GM18870 (cell line): ENCODE measurements at regions not wholly inside any gene's neighbourhood (a gene's known extent, or its start where the extent isn't known, plus 50 kb on each side); places are given as distances from the start of the nearest gene placed in this dataset.

Experiments used
- ATAC-seq: cut with Tn5 transposase; IDR thresholded peaks from one replicate; pipeline ENCODE4 v1.9.1; 2021; ENCODE audit warnings: moderate library complexity; ENCODE audit not compliant: unreplicated experiment

DNA sequence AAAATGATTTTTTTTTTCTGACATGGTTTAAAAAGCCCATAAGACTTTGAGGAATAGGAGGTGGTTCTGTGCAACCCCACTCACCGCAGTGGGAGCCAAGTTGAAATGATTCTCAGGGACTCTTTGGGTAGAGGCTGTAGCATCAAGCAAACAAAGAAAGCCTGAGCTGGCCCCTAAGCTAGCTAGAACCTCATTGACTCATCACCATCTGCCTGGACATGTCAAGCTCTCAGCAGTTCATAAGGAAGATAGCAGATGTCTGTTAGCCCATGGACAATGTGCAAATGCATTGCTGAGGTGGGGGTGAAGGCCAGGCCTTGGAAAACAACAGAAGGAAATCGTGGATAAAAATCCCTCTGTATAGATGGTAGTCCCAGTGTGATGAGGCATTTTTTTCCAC lies 234.8 kb downstream of the NR2F2 start:
- ATAC-seq = no peak

DNA sequence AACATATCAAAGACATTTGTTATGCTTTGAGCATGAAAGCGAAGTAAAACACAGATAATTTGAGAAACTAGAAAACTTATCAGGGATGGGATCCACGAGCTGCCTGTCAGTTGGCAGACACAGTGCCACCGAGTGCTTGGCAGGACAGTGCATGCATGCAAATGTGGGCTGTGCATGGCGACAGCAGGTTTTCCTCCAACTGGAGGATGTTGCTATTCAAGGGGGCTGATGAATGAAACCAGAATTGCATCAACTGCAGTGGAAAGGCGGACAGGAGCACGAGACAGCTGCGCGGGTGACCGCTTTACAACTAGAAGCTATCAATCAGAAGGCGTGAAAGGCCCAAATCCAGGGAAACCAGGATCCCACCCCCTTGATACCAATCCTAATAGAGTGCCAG lies 244.3 kb downstream of the NR2F2 start:
- no peak for ATAC-seq

DNA sequence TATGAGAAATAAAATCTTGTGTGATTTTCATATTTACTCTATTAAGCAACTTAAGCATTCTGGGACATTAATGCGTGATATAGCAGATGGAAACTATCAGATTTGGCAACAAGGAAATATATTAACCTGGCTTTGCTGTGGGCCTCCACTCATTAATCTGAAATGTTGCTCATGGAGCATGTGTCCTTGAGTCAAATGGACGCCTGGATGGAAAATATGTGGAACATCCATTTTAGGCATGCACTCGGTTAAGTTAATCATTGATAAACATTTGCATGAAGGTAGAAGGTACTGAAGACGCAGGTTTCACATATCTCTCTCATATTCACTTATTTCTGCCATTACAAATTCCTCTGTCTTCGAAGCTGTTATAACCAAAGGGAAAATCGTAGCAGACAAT lies 246.1 kb downstream of the NR2F2 start:
- ATAC-seq = no peak

DNA sequence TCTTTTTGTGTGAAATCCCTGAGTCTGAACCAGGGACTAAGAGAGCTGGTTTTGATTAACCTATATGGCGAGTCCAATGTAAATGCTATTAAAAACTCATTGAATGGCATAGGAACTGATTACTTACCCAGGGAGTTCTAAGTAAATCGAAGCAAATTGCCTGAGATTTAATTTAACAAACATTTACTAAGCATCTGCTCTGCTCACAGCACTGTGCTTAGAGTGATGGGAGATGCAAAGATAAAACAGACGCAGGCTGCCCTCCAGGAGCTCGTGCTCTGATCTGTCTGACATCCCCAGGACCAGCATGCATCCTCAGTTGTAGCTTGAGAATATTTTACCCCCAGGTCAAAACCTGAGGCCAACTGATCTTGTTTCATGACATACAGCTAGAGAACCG lies 247.9 kb downstream of the NR2F2 start:
- ATAC-seq = no peak

DNA sequence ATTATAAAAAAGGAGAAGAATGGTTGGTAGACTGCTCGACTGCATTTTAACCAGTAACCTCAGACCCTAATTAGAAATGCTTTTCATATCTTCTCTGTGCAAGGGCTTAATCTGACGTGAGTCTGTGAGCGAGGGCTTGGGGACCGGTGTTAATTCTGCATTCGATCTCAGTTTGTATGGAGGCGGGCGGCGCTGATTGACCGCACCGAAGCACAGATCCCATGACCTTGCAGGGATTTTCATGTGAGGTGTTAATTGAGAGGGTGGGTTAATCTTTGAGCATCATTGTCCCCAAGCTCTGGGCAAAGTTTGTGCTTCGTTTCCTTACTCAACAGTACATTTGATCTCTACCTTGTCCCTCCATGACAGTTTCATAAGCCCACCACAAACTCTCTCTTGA lies 250.9 kb downstream of the NR2F2 start:
- no peak for ATAC-seq

DNA sequence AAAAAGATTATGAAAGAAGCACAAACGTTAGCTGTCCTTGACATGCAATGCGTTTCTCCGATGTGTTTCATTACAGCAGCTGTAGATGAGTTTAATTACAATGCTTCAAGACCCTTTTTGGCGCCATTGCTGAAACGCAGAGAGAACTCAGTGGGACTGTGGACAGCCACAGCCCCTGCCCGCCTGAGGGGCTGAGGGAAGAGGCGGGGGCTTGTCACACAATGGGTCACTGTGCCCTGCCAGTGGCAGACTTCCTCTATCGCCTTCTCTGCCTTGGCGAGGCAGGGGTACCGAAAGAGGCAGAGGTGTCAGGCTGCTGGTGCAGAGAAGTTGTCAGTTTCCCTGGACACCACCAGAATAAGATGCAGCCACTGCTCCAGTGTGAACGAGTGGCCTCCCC lies 252.0 kb downstream of the NR2F2 start:
- ATAC-seq = no peak

DNA sequence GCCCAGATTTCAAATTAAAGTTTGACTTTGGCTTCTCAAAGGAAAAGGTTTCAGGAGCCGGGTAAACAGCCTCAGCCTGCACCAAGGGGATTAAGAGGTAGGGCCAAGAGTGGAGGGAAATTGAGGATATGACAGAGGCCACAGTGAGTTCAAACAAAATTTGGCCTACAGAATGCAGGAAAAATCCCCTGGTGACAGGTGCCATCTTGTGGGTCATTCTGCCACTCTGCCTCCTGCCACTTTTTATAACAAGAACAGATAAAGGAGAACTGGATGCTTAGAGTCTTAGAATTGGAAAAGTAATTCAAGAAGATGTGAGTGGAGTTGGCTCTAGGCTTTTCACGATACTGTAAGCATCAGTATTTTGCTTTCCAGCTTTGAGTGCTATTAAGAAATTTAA lies 253.2 kb downstream of the NR2F2 start:
- no peak for ATAC-seq

DNA sequence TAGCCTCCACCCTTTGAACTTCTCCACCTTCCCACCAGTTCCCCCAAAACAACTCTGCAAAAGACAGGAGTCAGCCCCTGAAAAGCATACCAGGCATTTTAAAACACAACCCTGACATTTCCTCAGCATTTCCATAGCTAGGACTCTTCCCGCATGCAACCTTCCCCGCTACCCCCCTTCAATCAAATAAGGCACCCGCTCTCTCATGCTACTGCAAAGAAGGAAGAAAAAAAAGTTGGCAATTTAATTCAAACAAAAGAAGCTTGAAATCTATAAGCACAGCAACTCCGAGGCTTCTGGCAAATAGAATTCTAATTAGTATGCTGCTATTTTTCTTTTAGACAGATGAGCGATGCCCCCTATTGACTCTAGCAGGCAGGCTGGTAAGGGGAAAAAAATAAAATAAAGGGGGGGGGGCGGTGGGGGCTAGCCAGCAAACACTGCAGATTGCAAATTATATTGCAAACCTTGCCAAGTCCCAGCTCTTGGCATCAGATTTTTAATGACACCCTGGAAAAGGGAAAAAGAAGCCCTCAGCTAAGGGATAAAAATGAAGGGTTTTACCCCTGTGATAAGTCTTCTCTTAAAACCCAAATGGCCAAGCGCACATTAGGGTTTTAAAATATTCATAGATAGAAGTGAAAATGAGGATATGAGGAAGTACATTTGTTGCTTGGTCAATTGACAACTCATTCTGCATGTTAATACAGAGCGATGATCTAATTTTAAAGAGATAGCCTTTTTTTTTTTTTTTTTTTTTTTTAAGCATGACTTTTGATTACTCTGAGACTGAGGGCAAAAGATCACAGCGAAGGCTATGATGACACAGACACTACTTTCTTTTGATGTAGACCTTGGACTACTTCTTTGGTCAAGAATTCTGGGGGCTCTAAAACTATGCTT lies 255.2 kb downstream of the NR2F2 start:
- no peak for ATAC-seq

DNA sequence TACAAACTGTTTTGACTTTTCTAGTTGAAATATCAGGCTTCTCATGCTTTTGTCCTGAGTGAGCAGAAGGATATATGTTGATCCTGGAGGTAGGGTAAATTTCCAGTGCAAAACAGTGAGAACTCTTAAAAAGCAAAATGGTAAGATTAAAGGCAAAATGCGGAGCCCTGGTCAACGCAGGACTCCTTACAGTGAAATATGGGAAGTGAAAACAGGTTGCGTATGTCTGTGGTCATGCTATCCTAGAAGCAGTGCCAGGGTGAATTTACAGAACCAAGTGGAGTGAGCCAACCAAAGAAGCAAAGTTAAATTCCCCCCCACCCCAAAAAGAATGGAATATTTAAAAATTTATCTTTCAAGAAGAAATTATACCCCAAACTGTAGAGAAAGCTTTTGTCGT lies 256.4 kb downstream of the NR2F2 start:
- ATAC-seq = no peak

DNA sequence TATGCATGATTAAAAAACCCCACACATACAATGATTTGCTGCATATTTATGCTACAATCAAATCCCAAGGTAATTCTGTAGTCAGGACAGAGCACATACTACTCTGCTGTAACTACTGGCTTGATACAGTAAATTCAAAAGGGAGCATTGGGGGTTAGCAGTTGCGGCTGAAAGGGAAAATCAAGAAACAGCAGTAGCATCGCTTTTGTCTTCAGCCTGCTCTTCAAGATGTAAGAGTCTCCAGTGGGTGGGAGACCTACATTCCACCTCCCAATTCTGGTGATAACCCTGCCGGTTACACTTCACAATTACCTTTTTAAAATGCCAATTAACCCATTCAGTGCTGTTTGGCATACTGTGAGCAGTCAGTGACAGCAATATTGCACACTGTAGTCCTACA lies 259.4 kb downstream of the NR2F2 start:
- no peak for ATAC-seq

DNA sequence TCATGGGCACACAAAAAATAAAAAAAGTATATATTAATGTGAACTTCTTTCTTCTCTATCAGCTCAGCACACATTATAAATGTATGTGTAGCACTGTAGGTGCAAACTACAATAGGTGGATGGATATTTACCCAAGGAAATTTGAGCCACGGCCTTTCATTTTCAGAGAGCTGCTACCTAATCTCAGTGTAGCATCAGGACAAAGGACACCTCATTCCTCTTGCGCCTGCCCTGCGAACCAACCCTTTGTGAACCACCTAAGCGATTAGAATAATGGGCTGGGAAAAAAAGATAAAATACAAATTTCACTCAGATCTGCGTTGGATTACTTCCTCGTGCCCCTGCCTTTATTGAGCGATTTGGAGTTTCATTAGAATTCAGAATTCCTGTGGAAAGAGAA lies 263.2 kb downstream of the NR2F2 start:
- ATAC-seq = no peak

DNA sequence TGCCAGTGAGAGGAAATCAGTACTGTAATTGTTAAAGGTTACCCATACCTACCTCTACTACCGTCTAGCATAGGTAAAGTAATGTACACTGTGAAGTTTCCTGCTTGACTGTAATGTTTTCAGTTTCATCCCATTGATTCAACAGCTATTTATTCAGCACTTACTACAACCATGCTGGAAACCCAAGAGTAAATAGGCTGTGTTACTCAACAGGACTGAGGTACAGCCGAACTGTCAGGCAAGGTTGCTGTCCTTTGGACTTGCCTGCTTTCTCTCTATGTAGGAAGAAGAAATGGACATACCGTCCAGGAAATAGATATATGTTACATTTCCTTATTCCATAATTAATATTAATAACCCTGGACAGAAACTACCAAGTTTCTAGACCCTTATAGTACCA lies 265.5 kb downstream of the NR2F2 start:
- no peak for ATAC-seq

DNA sequence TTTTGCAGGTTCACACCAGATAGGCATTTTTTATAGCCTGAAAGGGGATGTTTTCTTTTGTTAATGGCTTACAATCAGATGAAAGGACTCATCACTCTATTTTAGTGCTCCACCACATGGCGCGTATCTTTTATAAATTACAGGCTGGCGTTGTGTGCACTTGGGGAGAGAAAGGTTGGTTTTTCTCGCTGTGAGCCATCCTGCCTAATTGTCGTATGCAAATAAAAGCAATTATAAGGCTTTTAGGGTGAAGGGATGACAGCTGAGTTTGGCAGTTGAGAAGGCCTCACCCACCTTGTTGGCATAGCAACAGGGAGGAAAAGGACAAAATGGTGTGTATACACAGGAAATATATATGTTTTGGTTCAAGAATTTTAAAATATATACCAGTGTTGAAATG lies 268.0 kb downstream of the NR2F2 start:
- ATAC-seq = no peak

DNA sequence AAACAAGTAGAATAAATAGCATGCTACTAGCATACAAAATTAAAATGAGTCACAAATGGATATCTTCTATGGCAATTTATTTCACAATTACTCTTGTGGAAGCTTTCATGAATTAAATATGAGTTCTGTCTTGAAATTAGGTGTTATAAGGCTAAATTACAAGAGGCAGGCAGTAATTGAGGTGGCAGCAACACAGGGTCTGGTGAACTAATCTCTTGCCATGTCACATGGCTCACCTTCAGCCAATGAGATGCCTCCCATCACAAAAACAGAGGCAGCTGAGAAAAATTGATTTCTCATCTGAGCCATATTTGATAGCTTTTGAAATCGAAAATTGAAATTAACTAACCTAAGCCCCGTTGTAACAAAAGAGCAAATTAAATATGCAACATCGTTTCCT lies 268.8 kb downstream of the NR2F2 start:
- no peak for ATAC-seq

DNA sequence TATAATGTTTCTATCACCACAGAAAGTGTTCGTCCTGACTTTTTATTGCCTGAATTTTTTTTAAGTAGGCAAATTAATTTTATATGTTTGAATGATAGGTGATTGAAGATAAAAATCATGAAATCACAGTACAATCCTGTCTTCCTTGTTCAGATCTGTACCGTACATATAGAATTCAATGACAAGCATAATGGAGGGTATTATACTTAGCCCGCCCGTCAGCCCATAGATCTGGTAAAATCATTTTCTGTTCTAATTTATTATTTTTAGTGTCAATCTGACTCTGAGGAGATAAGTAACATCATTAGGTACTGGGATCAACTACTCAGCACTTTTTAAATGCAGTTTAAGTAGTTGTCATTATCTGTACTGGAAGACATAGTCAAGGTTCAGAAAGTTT lies 269.9 kb downstream of the NR2F2 start:
- ATAC-seq = no peak

DNA sequence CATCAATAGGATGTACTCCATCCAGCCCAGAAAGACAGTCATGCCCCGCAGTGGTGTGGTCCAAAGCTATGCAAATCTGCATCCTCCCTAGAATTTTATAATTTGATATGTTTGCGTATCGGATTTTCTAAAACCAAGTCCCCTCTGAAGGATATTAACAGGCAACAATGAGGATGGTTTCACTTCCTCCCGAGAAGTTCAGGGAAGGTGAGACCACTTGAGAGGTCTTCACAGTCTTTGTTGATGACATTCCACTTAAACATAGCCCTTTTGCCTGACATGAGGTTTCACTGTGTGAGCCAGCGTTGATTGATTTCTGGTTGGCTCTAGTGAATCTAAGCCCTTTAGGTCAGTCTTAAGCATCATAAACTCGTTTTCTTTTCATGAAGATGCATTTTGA lies 276.1 kb downstream of the NR2F2 start:
- no peak for ATAC-seq

DNA sequence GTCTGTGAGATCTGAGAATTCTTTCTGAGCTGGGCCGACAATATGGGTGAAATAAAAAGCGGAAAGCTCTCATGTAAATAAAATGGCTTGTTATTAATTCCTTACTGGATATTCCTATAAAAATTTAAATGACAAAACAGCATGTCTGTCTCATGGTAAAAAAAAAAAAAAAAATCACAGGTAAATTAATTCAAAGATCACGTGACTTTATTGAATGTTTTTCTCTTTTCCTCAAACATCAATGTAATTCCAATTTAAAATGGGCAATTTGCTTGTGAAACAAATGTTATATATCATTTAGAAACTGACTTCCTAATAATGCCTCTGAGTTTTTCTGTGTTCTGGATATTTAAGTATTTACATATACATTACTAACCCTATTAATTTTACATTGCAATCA lies 280.3 kb downstream of the NR2F2 start:
- no peak for ATAC-seq

DNA sequence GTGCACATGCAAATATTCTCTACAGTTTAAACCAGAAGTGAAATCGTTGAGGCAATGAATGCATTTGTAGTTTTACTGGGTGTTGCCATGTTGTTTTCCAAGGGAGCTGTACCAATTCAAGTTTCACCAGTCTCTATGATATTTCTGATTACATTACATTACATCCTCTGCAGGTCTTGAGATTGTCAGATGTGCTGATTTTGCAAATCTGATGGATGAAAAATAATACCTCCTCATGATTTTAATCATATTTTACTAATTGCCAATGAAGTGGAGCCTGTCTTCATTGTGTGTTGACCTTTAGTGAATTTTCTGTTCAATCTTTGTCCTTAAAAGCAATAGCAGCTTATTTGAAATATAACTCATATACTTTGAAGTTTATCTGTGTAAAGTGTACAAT lies 282.4 kb downstream of the NR2F2 start:
- ATAC-seq = no peak

DNA sequence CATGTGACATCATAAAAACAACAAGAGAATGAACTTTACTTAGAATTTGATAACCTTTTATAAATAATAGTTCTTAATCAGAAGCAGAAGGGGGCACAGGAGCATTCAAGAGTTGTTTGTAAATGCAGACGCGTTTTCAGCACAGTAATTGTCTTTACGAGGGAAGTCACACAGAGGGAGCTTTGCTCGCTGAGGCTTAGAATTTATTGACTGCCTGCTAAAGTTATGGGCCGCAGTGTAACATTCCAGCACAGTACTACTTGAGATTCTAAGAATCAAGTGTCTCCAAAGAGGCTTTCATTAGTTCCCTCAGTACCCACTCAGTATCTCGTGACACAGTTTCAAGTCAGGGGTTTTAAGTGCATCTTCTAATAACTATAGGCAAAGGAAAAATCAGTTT lies 288.7 kb downstream of the NR2F2 start:
- ATAC-seq = no peak

DNA sequence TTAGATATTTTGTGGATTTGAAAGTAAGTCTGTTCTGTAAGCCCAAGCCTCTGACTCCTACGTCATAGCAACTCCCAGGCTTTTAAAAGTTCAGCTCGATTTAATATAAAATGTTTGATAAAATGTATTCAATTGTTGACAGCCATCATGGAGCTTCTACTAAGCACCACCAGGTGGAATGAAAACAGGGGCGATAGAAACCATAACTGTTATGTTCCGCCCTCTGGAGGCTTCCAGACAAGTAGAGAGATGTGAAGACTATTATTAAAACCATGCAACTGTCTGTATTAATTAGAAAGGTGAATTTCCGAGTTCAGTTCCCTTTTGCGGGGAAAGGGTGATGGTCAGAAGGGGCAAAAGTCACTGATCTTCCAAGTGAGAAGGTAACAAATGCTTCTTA lies 292.2 kb downstream of the NR2F2 start:
- no peak for ATAC-seq

DNA sequence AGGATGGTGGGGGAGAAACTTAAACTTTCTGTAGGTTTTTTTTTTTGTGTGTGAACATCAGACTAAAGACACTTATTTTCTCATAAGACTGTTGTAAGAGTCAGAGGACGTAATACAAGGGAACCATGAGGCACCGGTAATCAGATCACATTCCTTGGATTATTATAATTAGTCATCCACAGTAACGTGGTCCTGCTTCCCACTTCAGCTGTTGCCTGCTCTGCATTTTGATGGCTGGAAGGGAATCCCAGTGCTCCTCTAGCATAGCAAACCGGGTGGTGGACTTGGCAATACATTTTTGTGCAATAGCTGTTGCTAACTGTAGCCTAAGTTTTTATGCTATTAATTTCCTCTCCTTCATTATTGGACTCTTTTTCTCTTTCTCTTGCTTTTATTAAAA lies 294.8 kb downstream of the NR2F2 start:
- ATAC-seq = no peak

DNA sequence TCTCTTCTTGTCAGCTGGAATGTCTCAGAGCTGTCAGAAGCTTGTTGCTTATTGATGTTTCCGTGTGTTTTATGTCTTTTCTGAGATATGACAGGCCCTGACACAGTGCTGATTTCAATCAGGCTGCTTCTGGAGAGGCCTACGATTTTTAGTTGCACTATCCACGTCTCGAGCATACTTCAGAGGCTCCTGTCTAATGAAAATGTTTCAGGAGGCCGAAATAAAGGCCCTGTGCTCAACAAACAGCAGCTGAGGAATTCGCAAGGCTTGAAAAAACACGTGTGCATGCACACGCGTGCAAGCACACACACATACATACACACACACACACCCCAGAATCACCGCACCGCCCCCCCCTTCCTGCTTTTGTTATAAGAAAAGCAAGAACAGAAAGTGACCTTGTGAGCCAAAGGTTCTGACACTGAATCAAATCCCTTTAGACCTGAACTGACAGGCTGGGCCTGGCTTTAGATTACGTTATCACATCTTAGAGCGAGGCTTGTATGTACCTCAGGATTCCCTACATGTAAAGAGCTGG lies 296.6 kb downstream of the NR2F2 start:
- no peak for ATAC-seq

DNA sequence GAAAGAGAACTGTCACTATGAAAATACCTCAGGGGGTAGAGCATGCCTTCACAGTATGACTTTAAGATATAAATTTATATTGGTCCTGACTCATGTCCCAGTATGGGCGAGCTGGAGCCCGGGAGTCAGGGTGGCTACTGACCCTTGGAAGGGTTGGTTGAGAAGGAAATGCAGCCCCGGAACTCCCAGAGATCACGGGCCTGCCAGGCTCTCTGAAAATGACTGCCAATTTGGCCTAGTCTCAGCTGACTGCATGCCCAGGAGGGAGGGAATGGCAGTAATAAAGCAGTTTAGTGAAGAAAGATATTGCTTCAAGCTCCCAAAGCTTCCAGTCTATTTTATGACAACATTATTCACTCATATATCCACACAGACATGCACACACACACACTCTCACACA lies 299.0 kb downstream of the NR2F2 start:
- no peak for ATAC-seq
